BE2C (cell line): ENCODE measurements at regions not wholly inside any gene's neighbourhood (a gene's known extent, or its start where the extent isn't known, plus 50 kb on each side); places are given as distances from the start of the nearest gene placed in this dataset.
"Not testable (repeated sequence)": the region's sequence is repeated elsewhere in the genome, so short reads cannot be mapped to it uniquely, and the experiment has no call there.

Source experiments
- DNase-seq: peaks from one replicate; pipeline ENCODE4 v3.0.0-alpha.2; 2020
- H3K27me3 ChIP-seq: fragments of 250-450 bp; sonication (Bioruptor Pico); 2 replicates; pipeline ENCODE4 v1.5.1; 2020; ENCODE audit warnings: mild to moderate bottlenecking
- H3K36me3 ChIP-seq: fragments of 250-450 bp; sonication (Bioruptor Pico); 2 replicates; pipeline ENCODE4 v1.5.1; 2020; ENCODE audit warnings: mild to moderate bottlenecking
- H3K4me1 ChIP-seq: fragments of 250-450 bp; sonication (Bioruptor Pico); 2 replicates; pipeline ENCODE4 v1.5.1; 2020
- H3K4me3 ChIP-seq: 2 replicates; pipeline ENCODE4 v1.5.1; 2011; ENCODE audit warnings: low read depth, low read length
- H3K9me3 ChIP-seq: fragments of 250-450 bp; sonication (Bioruptor Pico); 2 replicates; pipeline ENCODE4 v1.5.1; 2020
- CTCF ChIP-seq: IDR thresholded peaks from 2 replicates; pipeline ENCODE4 v1.5.1; 2012; ENCODE audit warnings: mild to moderate bottlenecking, low read depth, low read length

- Histone ChIP-seq H3K4me1 (no peaks in the 10 kb centered on the region), H3K36me3 (no peaks in the 10 kb centered on the region), H3K9me3 (no peaks in the 10 kb centered on the region), H3K4me3 (no peak overlapping the region), H3K27me3 (no peaks in the 10 kb centered on the region)
- no peak for TF ChIP-seq CTCF
- no peak for DNase-seq
Observed at GRCh38 chr16:58885528-58886170, 151.5 kb upstream of the GOT2 start.

- Histone ChIP-seq H3K4me1 (no peaks in the 10 kb centered on the region), H3K36me3 (no peaks in the 10 kb centered on the region), H3K9me3 (no peaks in the 10 kb centered on the region), H3K4me3 (no peak overlapping the region), H3K27me3 (no peaks in the 10 kb centered on the region)
- TF ChIP-seq CTCF: no peak
- no peak for DNase-seq
Observed at GRCh38 chr16:58884141-58884540, 150.0 kb upstream of the GOT2 start.

DNA sequence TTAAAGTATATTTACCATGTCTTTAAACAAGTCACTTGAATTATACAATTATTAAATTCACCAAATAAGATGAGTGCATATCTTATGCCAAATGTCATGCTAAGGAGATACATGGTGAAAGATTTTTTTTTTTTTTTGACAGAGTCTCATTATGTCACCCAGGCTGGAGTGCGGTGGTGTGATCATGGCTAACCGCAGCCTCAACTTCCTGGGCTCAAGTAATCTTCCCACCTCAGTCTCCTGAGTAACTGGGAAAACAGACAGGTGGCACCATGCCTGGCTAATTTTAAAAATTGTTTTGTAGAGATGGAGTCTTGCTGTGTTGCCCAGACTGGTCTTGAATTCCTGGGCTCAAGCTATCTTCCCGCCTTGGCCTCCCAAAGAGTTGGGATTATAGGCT lies 149.0 kb upstream of the GOT2 start:
- Histone ChIP-seq H3K4me3 (no peak overlapping the region), H3K9me3 (no peaks in the 10 kb centered on the region), H3K4me1 (no peaks in the 10 kb centered on the region), H3K27me3 (no peaks in the 10 kb centered on the region), H3K36me3 (no peaks in the 10 kb centered on the region)
- no peak for DNase-seq
- no peak for TF ChIP-seq CTCF

DNA sequence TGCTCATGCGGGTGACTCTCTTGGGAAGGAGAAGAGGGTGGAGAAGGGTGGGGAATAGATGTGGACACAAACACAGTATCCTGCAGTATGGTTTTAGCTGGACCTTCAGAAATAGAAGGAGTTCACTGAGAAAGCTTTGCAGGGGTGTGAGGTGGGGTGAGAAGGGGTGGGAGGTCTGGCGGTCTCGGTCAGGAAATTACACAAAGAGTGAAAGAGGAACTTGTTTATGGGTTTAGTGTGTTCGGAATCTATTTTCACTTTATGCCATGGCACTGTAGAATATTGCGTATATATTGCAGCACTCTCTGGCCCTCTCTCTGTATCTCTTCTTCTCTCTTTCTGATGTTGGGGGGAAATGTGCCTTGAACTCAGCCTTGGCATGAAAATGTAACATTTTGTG lies 148.2 kb upstream of the GOT2 start:
- no peaks in the 10 kb centered on the region for H3K36me3 ChIP-seq
- no peaks in the 10 kb centered on the region for H3K4me1 ChIP-seq
- no peak for TF ChIP-seq CTCF
- no peak overlapping the region for H3K4me3 ChIP-seq
- no peaks in the 10 kb centered on the region for H3K27me3 ChIP-seq
- no peaks in the 10 kb centered on the region for H3K9me3 ChIP-seq
- DNase-seq: no peak

DNA sequence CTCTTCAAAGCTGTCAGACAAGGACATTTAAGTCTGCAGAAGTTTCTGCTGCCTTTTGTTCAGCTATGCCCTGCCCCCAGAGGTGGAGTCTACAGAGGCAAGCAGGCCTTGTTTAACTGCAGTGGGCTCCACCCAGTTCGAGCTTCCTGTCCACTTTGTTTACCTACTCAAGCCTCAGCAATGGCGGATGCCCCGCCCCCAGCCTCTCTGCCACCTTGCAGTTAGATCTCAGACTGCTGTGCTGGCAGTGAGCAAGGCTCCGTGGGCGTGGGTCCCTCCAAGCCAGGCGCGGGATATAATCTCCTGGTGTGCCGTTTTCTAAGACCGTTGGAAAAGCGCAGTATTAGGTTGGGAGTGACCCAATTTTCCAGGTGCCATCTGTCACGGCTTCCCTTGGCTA lies 144.5 kb upstream of the GOT2 start:
- not testable (repeated sequence) for H3K27me3 ChIP-seq, H3K4me3 ChIP-seq, H3K36me3 ChIP-seq, H3K4me1 ChIP-seq, DNase-seq, H3K9me3 ChIP-seq

DNA sequence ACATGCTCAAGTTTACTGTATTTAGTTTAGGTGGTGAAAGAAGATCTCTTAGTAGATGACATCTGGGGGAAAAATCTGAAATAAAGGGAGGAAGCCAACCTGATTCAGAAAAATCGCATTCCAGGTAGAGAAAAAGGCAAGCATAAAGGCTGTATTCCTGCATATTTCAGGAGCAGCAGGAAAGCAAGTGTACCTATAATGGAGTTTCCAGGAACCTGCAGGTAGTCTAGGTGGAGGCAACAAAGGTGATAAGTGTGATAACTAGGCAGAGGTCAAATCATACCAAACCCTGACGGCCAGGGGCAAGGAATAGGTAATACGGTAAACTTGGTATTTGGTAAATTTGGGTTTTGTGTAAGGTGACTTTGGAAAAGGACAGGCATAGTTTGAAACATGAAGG lies 132.8 kb upstream of the GOT2 start:
- no peak for TF ChIP-seq CTCF
- H3K36me3 ChIP-seq: no peaks in the 10 kb centered on the region
- no peak overlapping the region for H3K4me3 ChIP-seq
- H3K9me3 ChIP-seq: no peaks in the 10 kb centered on the region
- DNase-seq: no peak
- no peaks in the 10 kb centered on the region for H3K27me3 ChIP-seq
- H3K4me1 ChIP-seq: no peaks in the 10 kb centered on the region

DNA sequence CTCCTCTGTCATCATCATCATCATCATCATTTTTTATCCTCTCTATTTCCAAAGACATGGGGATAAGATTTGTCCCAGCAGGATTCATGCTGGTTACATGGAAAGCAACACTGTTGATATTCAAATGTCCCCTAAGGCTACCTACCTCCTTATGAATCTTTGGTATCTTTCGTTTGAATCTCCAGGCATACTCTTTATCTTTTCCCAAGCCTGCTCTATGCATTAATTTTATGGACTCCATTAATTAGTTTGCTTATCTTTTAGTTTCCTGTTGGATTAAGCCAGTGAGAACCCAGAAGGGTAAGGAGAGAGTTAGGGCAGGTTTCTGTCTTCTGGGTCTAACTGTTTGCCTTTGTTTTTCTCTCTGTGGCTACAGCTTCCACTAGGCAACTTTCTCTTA lies 129.6 kb upstream of the GOT2 start:
- Histone ChIP-seq H3K36me3 (no peaks in the 10 kb centered on the region), H3K9me3 (no peaks in the 10 kb centered on the region), H3K4me1 (no peaks in the 10 kb centered on the region), H3K27me3 (no peaks in the 10 kb centered on the region), H3K4me3 (no peak overlapping the region)
- DNase-seq: no peak
- no peak for TF ChIP-seq CTCF
